HepG2 (cell line): ENCODE measurements at regions not wholly inside any gene's neighbourhood (a gene's known extent, or its start where the extent isn't known, plus 50 kb on each side); places are given as distances from the start of the nearest gene placed in this dataset.

Source experiments
- ARID2 ChIP-seq: sonication (generic); formaldehyde crosslinking; IDR thresholded peaks from 2 replicates; pipeline ENCODE4 v1.8.1; 2022; ENCODE audit warnings: mild to moderate bottlenecking, missing genetic modification reagents, borderline replicate concordance
- IKZF1 ChIP-seq: fragments of 450-650 bp; IDR thresholded peaks from 2 replicates; pipeline ENCODE4 v1.7.1; 2016
- IRF2 ChIP-seq: IDR thresholded peaks from 2 replicates; pipeline ENCODE4 v1.6.1; 2018; ENCODE audit warnings: missing genetic modification reagents, missing compliant biosample characterization
- MAFK ChIP-seq, 2 experiments: IDR thresholded peaks in 1 of 2; conservative IDR thresholded peaks in 1 of 2; 2 replicates each; pipeline ENCODE4 v1.6.1; 2011; ENCODE audit warnings: improper control_type of control experiment in 2 of 2, low read length in 2 of 2
- MIER3 ChIP-seq: IDR thresholded peaks from 2 replicates; pipeline ENCODE4 v1.6.1; 2016; ENCODE audit warnings: missing compliant biosample characterization, borderline replicate concordance
- RFX5 ChIP-seq: IDR thresholded peaks from 2 replicates; pipeline ENCODE4 v1.6.1; 2011; ENCODE audit warnings: low read depth, low read length, improper control_type of control experiment
- TEAD2 ChIP-seq: sonication (generic); formaldehyde crosslinking; IDR thresholded peaks from 2 replicates; pipeline ENCODE4 v1.9.0; 2021; ENCODE audit warnings: missing genetic modification reagents
- ZNF432 ChIP-seq: sonication (generic); formaldehyde crosslinking; IDR thresholded peaks from 2 replicates; pipeline ENCODE4 v1.5.0; 2020; ENCODE audit warnings: missing genetic modification reagents, mild to moderate bottlenecking, borderline replicate concordance
- TF ChIP-seq, protein P1 (sequence below): sonication (generic); formaldehyde crosslinking; IDR thresholded peaks from 2 replicates; pipeline ENCODE4 v1.4.0; 2020; ENCODE audit warnings: missing genetic modification reagents, borderline replicate concordance
- TF ChIP-seq, protein P2 (sequence below): sonication (generic); formaldehyde crosslinking; IDR thresholded peaks from 2 replicates; pipeline ENCODE4 v1.4.0; 2020; ENCODE audit warnings: mild to moderate bottlenecking, missing genetic modification reagents
- TF ChIP-seq, protein P3 (sequence below): sonication (generic); formaldehyde crosslinking; conservative IDR thresholded peaks from 2 replicates; pipeline ENCODE4 v1.4.0; 2020; ENCODE audit warnings: mild to moderate bottlenecking, missing genetic modification reagents, moderate library complexity

DNA sequence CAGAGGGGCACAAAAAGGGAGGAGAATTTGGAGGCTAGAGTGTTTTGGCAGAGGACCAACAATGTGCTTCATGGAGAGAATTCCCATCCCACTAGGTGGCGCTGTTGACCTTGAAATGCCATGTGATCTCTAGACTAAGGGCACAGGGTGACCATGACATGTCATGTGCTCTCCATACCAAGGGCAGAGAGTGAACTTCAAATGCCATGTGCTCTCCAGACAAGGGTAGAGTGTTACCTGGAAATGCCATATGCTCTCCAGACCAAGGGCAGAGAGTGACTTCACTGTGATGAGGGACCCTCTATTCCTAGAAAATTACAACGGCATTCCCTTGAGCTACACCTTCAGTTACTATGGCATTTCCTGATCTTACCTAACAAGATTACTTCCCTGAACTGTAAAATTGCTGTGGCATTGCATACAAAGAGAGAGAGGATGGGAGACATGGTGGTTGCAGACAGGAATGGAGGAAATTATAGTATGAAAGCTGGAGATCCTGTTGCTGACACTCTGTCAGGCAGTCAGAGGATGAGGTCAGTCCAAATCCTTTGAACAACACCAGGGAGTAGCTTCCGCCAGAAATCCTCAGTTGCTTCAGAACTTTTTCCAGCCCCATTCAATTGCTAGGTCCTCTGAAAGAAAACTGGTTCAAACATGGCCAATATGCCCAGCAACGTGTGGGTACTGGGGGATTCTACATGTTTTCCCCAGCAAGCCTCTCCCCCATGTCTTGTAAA lies 60.9 kb upstream of the ACSM6 start (continued):
- TF ChIP-seq, protein P1, sequence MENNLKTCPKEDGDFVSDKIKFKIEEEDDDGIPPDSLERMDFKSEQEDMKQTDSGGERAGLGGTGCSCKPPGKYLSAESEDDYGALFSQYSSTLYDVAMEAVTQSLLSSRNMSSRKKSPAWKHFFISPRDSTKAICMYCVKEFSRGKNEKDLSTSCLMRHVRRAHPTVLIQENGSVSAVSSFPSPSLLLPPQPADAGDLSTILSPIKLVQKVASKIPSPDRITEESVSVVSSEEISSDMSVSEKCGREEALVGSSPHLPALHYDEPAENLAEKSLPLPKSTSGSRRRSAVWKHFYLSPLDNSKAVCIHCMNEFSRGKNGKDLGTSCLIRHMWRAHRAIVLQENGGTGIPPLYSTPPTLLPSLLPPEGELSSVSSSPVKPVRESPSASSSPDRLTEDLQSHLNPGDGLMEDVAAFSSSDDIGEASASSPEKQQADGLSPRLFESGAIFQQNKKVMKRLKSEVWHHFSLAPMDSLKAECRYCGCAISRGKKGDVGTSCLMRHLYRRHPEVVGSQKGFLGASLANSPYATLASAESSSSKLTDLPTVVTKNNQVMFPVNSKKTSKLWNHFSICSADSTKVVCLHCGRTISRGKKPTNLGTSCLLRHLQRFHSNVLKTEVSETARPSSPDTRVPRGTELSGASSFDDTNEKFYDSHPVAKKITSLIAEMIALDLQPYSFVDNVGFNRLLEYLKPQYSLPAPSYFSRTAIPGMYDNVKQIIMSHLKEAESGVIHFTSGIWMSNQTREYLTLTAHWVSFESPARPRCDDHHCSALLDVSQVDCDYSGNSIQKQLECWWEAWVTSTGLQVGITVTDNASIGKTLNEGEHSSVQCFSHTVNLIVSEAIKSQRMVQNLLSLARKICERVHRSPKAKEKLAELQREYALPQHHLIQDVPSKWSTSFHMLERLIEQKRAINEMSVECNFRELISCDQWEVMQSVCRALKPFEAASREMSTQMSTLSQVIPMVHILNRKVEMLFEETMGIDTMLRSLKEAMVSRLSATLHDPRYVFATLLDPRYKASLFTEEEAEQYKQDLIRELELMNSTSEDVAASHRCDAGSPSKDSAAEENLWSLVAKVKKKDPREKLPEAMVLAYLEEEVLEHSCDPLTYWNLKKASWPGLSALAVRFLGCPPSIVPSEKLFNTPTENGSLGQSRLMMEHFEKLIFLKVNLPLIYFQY = no peak
- TF ChIP-seq, protein P2, sequence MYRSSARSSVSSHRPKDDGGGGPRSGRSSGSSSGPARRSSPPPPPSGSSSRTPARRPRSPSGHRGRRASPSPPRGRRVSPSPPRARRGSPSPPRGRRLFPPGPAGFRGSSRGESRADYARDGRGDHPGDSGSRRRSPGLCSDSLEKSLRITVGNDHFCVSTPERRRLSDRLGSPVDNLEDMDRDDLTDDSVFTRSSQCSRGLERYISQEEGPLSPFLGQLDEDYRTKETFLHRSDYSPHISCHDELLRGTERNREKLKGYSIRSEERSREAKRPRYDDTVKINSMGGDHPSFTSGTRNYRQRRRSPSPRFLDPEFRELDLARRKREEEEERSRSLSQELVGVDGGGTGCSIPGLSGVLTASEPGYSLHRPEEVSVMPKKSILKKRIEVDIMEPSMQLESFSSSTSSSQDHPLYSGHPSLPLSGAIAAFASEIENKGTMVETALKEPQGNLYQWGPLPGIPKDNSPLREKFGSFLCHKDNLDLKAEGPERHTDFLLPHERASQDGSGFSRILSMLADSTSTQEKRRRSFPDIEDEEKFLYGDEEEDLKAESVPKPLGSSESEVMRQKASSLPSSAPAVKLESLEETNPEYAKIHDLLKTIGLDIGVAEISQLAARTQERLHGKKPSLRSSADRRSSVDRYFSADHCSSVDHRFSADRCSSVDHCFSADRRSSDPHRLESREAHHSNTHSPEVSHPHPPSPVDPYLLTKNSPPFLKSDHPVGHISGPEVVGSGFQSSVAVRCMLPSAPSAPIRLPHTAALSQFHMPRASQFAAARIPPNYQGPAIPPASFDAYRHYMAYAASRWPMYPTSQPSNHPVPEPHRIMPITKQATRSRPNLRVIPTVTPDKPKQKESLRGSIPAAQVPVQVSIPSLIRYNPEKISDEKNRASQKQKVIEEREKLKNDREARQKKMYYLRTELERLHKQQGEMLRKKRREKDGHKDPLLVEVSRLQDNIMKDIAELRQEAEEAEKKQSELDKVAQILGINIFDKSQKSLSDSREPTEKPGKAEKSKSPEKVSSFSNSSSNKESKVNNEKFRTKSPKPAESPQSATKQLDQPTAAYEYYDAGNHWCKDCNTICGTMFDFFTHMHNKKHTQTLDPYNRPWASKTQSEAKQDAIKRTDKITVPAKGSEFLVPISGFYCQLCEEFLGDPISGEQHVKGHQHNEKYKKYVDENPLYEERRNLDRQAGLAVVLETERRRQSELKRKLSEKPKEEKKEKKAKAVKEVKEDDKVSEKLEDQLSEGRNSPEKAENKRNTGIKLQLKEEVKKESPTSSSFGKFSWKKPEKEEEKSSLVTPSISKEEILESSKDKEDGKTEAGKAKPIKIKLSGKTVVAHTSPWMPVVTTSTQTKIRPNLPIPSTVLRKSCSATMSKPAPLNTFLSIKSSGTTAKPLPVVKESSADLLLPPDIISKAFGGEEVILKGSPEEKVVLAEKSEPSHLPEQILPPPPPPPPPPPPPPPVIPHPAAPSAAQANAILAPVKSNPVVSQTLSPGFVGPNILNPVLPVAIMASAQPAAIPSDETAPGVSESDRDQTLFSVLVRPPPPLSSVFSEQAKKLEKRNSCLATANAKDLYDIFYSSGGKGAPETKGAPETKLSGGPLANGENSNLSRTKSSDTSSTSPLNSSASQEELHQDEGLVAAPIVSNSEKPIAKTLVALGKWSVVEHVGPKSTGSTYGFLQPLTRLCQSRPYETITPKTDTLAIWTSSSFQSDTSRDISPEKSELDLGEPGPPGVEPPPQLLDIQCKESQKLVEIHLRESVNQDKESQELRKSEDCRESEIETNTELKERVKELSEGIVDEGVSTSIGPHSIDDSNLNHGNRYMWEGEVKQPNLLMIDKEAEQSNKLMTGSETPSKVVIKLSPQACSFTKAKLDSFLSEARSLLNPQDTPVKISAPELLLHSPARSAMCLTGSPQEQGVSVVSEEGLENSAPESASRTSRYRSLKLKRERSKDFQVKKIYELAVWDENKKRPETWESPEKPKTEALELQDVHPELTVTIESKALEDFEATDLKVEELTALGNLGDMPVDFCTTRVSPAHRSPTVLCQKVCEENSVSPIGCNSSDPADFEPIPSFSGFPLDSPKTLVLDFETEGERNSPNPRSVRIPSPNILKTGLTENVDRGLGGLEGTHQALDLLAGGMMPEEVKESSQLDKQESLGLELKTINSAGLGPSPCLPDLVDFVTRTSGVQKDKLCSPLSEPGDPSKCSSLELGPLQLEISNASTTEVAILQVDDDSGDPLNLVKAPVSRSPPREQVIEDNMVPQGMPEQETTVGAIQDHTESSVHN (CRISPR knock-in tag) = no peak
- TF ChIP-seq, protein P3, sequence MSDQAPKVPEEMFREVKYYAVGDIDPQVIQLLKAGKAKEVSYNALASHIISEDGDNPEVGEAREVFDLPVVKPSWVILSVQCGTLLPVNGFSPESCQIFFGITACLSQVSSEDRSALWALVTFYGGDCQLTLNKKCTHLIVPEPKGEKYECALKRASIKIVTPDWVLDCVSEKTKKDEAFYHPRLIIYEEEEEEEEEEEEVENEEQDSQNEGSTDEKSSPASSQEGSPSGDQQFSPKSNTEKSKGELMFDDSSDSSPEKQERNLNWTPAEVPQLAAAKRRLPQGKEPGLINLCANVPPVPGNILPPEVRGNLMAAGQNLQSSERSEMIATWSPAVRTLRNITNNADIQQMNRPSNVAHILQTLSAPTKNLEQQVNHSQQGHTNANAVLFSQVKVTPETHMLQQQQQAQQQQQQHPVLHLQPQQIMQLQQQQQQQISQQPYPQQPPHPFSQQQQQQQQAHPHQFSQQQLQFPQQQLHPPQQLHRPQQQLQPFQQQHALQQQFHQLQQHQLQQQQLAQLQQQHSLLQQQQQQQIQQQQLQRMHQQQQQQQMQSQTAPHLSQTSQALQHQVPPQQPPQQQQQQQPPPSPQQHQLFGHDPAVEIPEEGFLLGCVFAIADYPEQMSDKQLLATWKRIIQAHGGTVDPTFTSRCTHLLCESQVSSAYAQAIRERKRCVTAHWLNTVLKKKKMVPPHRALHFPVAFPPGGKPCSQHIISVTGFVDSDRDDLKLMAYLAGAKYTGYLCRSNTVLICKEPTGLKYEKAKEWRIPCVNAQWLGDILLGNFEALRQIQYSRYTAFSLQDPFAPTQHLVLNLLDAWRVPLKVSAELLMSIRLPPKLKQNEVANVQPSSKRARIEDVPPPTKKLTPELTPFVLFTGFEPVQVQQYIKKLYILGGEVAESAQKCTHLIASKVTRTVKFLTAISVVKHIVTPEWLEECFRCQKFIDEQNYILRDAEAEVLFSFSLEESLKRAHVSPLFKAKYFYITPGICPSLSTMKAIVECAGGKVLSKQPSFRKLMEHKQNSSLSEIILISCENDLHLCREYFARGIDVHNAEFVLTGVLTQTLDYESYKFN (CRISPR knock-in tag) = no peak
- peak; percentile 82; the same call in 1 of the 2 replicates for TF ChIP-seq IRF2 (CRISPR knock-in tag)
- TF ChIP-seq ZNF432 (CRISPR knock-in tag) = no peak
- TF ChIP-seq MIER3 (CRISPR knock-in tag) = no peak
- TF ChIP-seq TEAD2 (CRISPR knock-in tag) = no peak
- TF ChIP-seq RFX5 = no peak
- TF ChIP-seq ARID2 (CRISPR knock-in tag) = no peak
- no peak for TF ChIP-seq IKZF1
- no peak for TF ChIP-seq MAFK (conservative IDR thresholded peaks at IDR 0.05 in 1 of 2, IDR thresholded peaks at IDR 0.05 in 1 of 2; ENCODE audit: low read length in 2 of 2)
